ENCODE measurements at regions not wholly inside any gene's neighbourhood (a gene's known extent, or its start where the extent isn't known, plus 50 kb on each side); places are given as distances from the start of the nearest gene placed in this dataset.
"Not testable (repeated sequence)": the region's sequence is repeated elsewhere in the genome, so short reads cannot be mapped to it uniquely, and the experiment has no call there.

- no peak overlapping the region for H3K4me2 ChIP-seq (ENCODE audit: low read length)
- H4K20me1 ChIP-seq (ENCODE audit: low read length): no peaks in the 10 kb centered on the region
- no peaks in the 10 kb centered on the region for H3K79me2 ChIP-seq (ENCODE audit: low read length)
- ATAC-seq: no peak
- H2AFZ ChIP-seq (ENCODE audit: low read length): no peak overlapping the region
- intact Hi-C loops (cut with micrococcal nuclease): loop anchor here (5.0 kb wide), 1 partner anchor 412 kb away; no protein-coding TSS in a partner anchor
- H3K4me3 ChIP-seq (ENCODE audit: low read length): no peak overlapping the region
- no peaks in the 10 kb centered on the region for H3K36me3 ChIP-seq (ENCODE audit: low read depth, low read length)
- no peak overlapping the region for H3K9ac ChIP-seq (ENCODE audit: low read length)
- ChIA-PET POLR2A (ENCODE audit: unreplicated experiment) (no interaction called here), CTCF (no interaction called here)
- H3K27me3 ChIP-seq (ENCODE audit: low read length): no peaks in the 10 kb centered on the region
- H3K9me2 ChIP-seq (replicated peaks; ENCODE audit: low read length): no peaks in the 10 kb centered on the region
- no peaks in the 10 kb centered on the region for H3F3A ChIP-seq (ENCODE audit: low read length, unreplicated experiment)
- H3K27ac ChIP-seq (ENCODE audit: low read length): no peak overlapping the region
- H3K9me3 ChIP-seq (ENCODE audit: low read length): no peaks in the 10 kb centered on the region
- DNase-seq: no peak
- TF ChIP-seq EZH2phosphoT487 (IDR thresholded peaks at IDR 0.05; ENCODE audit: borderline replicate concordance, low read length): no peak
- TF ChIP-seq EZH2 (IDR thresholded peaks at IDR 0.05; ENCODE audit: low read length, unreplicated experiment): no peak
- TF ChIP-seq CTCF (conservative IDR thresholded peaks at IDR 0.05; ENCODE audit: low read depth, low read length): no peak
- no TSS peak for BruUV-seq (replicated peaks)
- H3K4me1 ChIP-seq (ENCODE audit: insufficient read depth, low read length): no peaks in the 10 kb centered on the region
Measured at GRCh38 chrX:94288972-94289371, 615.0 kb downstream of the FAM133A start.

GRCh38 chrX:94302446-94302845, 628.4 kb downstream of the FAM133A start:
- no peaks in the 10 kb centered on the region for H3F3A ChIP-seq (ENCODE audit: low read length, unreplicated experiment)
- no peak overlapping the region for H3K4me3 ChIP-seq (ENCODE audit: low read length)
- H3K4me1 ChIP-seq (ENCODE audit: insufficient read depth, low read length): no peaks in the 10 kb centered on the region
- no peaks in the 10 kb centered on the region for H3K9me3 ChIP-seq (ENCODE audit: low read length)
- H3K9ac ChIP-seq (ENCODE audit: low read length): no peak overlapping the region
- CTCF ChIA-PET: no interaction called here
- no peak overlapping the region for H3K27ac ChIP-seq (ENCODE audit: low read length)
- no peaks in the 10 kb centered on the region for H3K9me2 ChIP-seq (replicated peaks; ENCODE audit: low read length)
- no peaks in the 10 kb centered on the region for H3K36me3 ChIP-seq (ENCODE audit: low read depth, low read length)
- ATAC-seq (no peak), DNase-seq (no peak)
- H2AFZ ChIP-seq (ENCODE audit: low read length): no peak overlapping the region
- H3K79me2 ChIP-seq (ENCODE audit: low read length): no peaks in the 10 kb centered on the region
- no TSS peak for BruUV-seq (replicated peaks)
- no peaks in the 10 kb centered on the region for H3K27me3 ChIP-seq (ENCODE audit: low read length)
- H3K4me2 ChIP-seq (ENCODE audit: low read length): no peak overlapping the region
- POLR2A ChIA-PET (ENCODE audit: unreplicated experiment): no interaction called here
- no peaks in the 10 kb centered on the region for H4K20me1 ChIP-seq (ENCODE audit: low read length)
- intact Hi-C loops (cut with micrococcal nuclease): no loop called here
- TF ChIP-seq CTCF (conservative IDR thresholded peaks at IDR 0.05; ENCODE audit: low read depth, low read length) (no peak), EZH2phosphoT487 (IDR thresholded peaks at IDR 0.05; ENCODE audit: borderline replicate concordance, low read length) (no peak), EZH2 (IDR thresholded peaks at IDR 0.05; ENCODE audit: low read length, unreplicated experiment) (no peak)

GRCh38 chrX:94329182-94329581, 655.2 kb downstream of the FAM133A start:
- H3K36me3 ChIP-seq (ENCODE audit: low read depth, low read length): no peaks in the 10 kb centered on the region
- H3K4me3 ChIP-seq (ENCODE audit: low read length): no peak overlapping the region
- H3K4me2 ChIP-seq (ENCODE audit: low read length): no peak overlapping the region
- no peaks in the 10 kb centered on the region for H3K4me1 ChIP-seq (ENCODE audit: insufficient read depth, low read length)
- no peak overlapping the region for H2AFZ ChIP-seq (ENCODE audit: low read length)
- no peak for DNase-seq
- TF ChIP-seq EZH2phosphoT487 (IDR thresholded peaks at IDR 0.05; ENCODE audit: borderline replicate concordance, low read length): no peak
- no peak for TF ChIP-seq CTCF (conservative IDR thresholded peaks at IDR 0.05; ENCODE audit: low read depth, low read length)
- TF ChIP-seq EZH2 (IDR thresholded peaks at IDR 0.05; ENCODE audit: low read length, unreplicated experiment): no peak
- POLR2A ChIA-PET (ENCODE audit: unreplicated experiment): no interaction called here
- H3K27ac ChIP-seq (ENCODE audit: low read length): no peak overlapping the region
- H3K27me3 ChIP-seq (ENCODE audit: low read length): no peaks in the 10 kb centered on the region
- CTCF ChIA-PET: no interaction called here
- H3K9me3 ChIP-seq (ENCODE audit: low read length): no peaks in the 10 kb centered on the region
- H3K9ac ChIP-seq (ENCODE audit: low read length): no peak overlapping the region
- H3F3A ChIP-seq (ENCODE audit: low read length, unreplicated experiment): no peaks in the 10 kb centered on the region
- no peaks in the 10 kb centered on the region for H3K9me2 ChIP-seq (replicated peaks; ENCODE audit: low read length)
- BruUV-seq (replicated peaks): no TSS peak
- no peaks in the 10 kb centered on the region for H3K79me2 ChIP-seq (ENCODE audit: low read length)
- intact Hi-C loops (cut with micrococcal nuclease): no loop called here
- H4K20me1 ChIP-seq (ENCODE audit: low read length): no peaks in the 10 kb centered on the region
- no peak for ATAC-seq

GRCh38 chrX:94341730-94342129, 667.7 kb downstream of the FAM133A start:
- H3K9me3 ChIP-seq (ENCODE audit: low read length); intact Hi-C loops (cut with micrococcal nuclease); H3K79me2 ChIP-seq (ENCODE audit: low read length); POLR2A ChIA-PET (ENCODE audit: unreplicated experiment); H4K20me1 ChIP-seq (ENCODE audit: low read length); H3F3A ChIP-seq (ENCODE audit: low read length, unreplicated experiment); ATAC-seq; DNase-seq; H2AFZ ChIP-seq (ENCODE audit: low read length); BruUV-seq (replicated peaks); H3K9me2 ChIP-seq (replicated peaks; ENCODE audit: low read length); H3K4me1 ChIP-seq (ENCODE audit: insufficient read depth, low read length); H3K9ac ChIP-seq (ENCODE audit: low read length); H3K27me3 ChIP-seq (ENCODE audit: low read length); H3K27ac ChIP-seq (ENCODE audit: low read length); H3K36me3 ChIP-seq (ENCODE audit: low read depth, low read length); CTCF ChIA-PET: not testable (repeated sequence)
- 0 out of 2 replicates have a peak overlapping the region, but pooled peaks have one; percentile 12 for H3K4me3 ChIP-seq (ENCODE audit: low read length)
- 0 out of 2 replicates have a peak overlapping the region, but pooled peaks have one; percentile 22 for H3K4me2 ChIP-seq (ENCODE audit: low read length)
